KMS-11 (cell line): ENCODE measurements at regions not wholly inside any gene's neighbourhood (a gene's known extent, or its start where the extent isn't known, plus 50 kb on each side); places are given as distances from the start of the nearest gene placed in this dataset.

Experiments
- H2AFZ ChIP-seq: fragments of 200-600 bp; sonication (generic); 2 replicates; pipeline ENCODE4 v1.6.1; 2016; ENCODE audit warnings: antibody characterized with exemption, mixed run types, low read depth
- H3K27ac ChIP-seq: fragments of 200-600 bp; sonication (generic); 2 replicates; pipeline ENCODE4 v1.6.1; 2016; ENCODE audit warnings: mild to moderate bottlenecking, mixed run types
- H3K27me3 ChIP-seq: fragments of 200-600 bp; sonication (generic); 2 replicates; pipeline ENCODE4 v1.6.1; 2017; ENCODE audit warnings: mild to moderate bottlenecking, low read depth, mixed run types, moderate library complexity; ENCODE audit not compliant: insufficient read depth
- H3K36me3 ChIP-seq: fragments of 200-600 bp; sonication (generic); 2 replicates; pipeline ENCODE4 v1.6.1; 2017; ENCODE audit warnings: mild to moderate bottlenecking, mixed run types; ENCODE audit not compliant: insufficient read depth
- H3K4me1 ChIP-seq: fragments of 200-600 bp; sonication (generic); 2 replicates; pipeline ENCODE4 v1.6.1; 2016; ENCODE audit warnings: mild to moderate bottlenecking, low read depth, mixed run types; ENCODE audit not compliant: poor library complexity, severe bottlenecking
- H3K4me2 ChIP-seq: fragments of 200-600 bp; sonication (generic); 2 replicates; pipeline ENCODE4 v1.7.0; 2016; ENCODE audit warnings: mild to moderate bottlenecking, mixed run types
- H3K4me3 ChIP-seq: fragments of 200-600 bp; sonication (generic); IDR thresholded peaks from 2 replicates; pipeline ENCODE4 v1.6.1; 2017; ENCODE audit warnings: low read depth, low read length, mixed read lengths; ENCODE audit not compliant: insufficient read depth
- H3K79me2 ChIP-seq: fragments of 200-600 bp; sonication (generic); 2 replicates; pipeline ENCODE4 v1.6.1; 2016; ENCODE audit warnings: low read depth, mixed run types; ENCODE audit not compliant: insufficient read depth
- H3K9ac ChIP-seq: fragments of 200-600 bp; sonication (generic); 2 replicates; pipeline ENCODE4 v1.6.1; 2016; ENCODE audit warnings: mild to moderate bottlenecking, mixed run types
- H4K20me1 ChIP-seq: fragments of 200-600 bp; sonication (generic); 2 replicates; pipeline ENCODE4 v1.6.1; 2016; ENCODE audit warnings: mild to moderate bottlenecking, mixed run types; ENCODE audit not compliant: insufficient read depth
- CTCF ChIP-seq: fragments of 200-600 bp; sonication (generic); conservative IDR thresholded peaks from 2 replicates; pipeline ENCODE4 v1.6.1; 2017; ENCODE audit warnings: low read depth, mild to moderate bottlenecking, antibody characterized with exemption, low read length, moderate library complexity, mixed read lengths

- H3K4me3 ChIP-seq: no peak overlapping the region
- no peaks in the 10 kb centered on the region for H3K4me1 ChIP-seq
- no peaks in the 10 kb centered on the region for H3K36me3 ChIP-seq
Measured at GRCh38 chr5:74552101-74552500, 88.4 kb downstream of the ENC1 start.

GRCh38 chr5:74550927-74551326 is 89.6 kb downstream of the ENC1 start:
- Histone ChIP-seq H3K4me1 (no peaks in the 10 kb centered on the region), H3K36me3 (no peaks in the 10 kb centered on the region), H3K27me3 (no peaks in the 10 kb centered on the region), H2AFZ (no peak overlapping the region), H3K9ac (no peak overlapping the region), H4K20me1 (no peaks in the 10 kb centered on the region), H3K79me2 (no peaks in the 10 kb centered on the region), H3K27ac (no peak overlapping the region), H3K4me3 (no peak overlapping the region), H3K4me2 (no peak overlapping the region)
- no peak for TF ChIP-seq CTCF

More at GRCh38 chr5:74552101-74552500, 88.4 kb downstream of the ENC1 start:
- H3K27ac ChIP-seq: no peak overlapping the region
- no peaks in the 10 kb centered on the region for H3K27me3 ChIP-seq
- no peaks in the 10 kb centered on the region for H4K20me1 ChIP-seq
- H3K9ac ChIP-seq: no peak overlapping the region
- no peak for TF ChIP-seq CTCF
- H3K4me2 ChIP-seq: no peak overlapping the region
- no peaks in the 10 kb centered on the region for H3K79me2 ChIP-seq
- H2AFZ ChIP-seq: no peak overlapping the region

- Histone ChIP-seq H2AFZ (no peak overlapping the region), H3K9ac (no peak overlapping the region), H3K79me2 (no peaks in the 10 kb centered on the region), H3K4me2 (no peak overlapping the region), H3K27me3 (no peaks in the 10 kb centered on the region), H3K36me3 (no peaks in the 10 kb centered on the region), H3K4me1 (no peaks in the 10 kb centered on the region), H4K20me1 (no peaks in the 10 kb centered on the region), H3K4me3 (no peak overlapping the region), H3K27ac (no peak overlapping the region)
- no peak for TF ChIP-seq CTCF
Measured at GRCh38 chr5:74549384-74549783, 91.1 kb downstream of the ENC1 start.

GRCh38 chr5:74546796-74547195 is 93.7 kb downstream of the ENC1 start:
- no peak for TF ChIP-seq CTCF
- Histone ChIP-seq H3K4me1 (no peaks in the 10 kb centered on the region), H3K9ac (no peak overlapping the region), H3K4me3 (no peak overlapping the region), H3K27ac (no peak overlapping the region), H2AFZ (no peak overlapping the region), H3K79me2 (no peaks in the 10 kb centered on the region), H4K20me1 (no peaks in the 10 kb centered on the region), H3K27me3 (no peaks in the 10 kb centered on the region), H3K4me2 (no peak overlapping the region), H3K36me3 (no peaks in the 10 kb centered on the region)
